Endodermal cell (in vitro differentiated cells): ENCODE measurements at regions not wholly inside any gene's neighbourhood (a gene's known extent, or its start where the extent isn't known, plus 50 kb on each side); places are given as distances from the start of the nearest gene placed in this dataset.

ENCODE experiments used
- DNase-seq: peaks from one replicate; pipeline ENCODE4 v3.0.0-alpha.2; 2017
- H3K27ac ChIP-seq: 2 replicates; pipeline ENCODE4 v1.5.1; 2013; ENCODE audit warnings: mild to moderate bottlenecking, low read depth, low read length, moderate library complexity
- H3K27me3 ChIP-seq: 2 replicates; pipeline ENCODE4 v1.6.1; 2013; ENCODE audit warnings: mild to moderate bottlenecking, low read length, moderate library complexity; ENCODE audit not compliant: insufficient read depth, control insufficient read depth, poor library complexity, severe bottlenecking
- H3K36me3 ChIP-seq: 2 replicates; pipeline ENCODE4 v1.7.0; 2013; ENCODE audit warnings: mild to moderate bottlenecking, low read length, moderate library complexity; ENCODE audit not compliant: control insufficient read depth, insufficient read depth
- H3K4me1 ChIP-seq: one replicate; pipeline ENCODE4 v1.7.0; 2013; ENCODE audit warnings: low read length; ENCODE audit not compliant: control insufficient read depth, insufficient read depth
- H3K4me3 ChIP-seq: 2 replicates; pipeline ENCODE4 v1.5.1; 2013; ENCODE audit warnings: mild to moderate bottlenecking, low read length, moderate library complexity
- H3K9ac ChIP-seq: 2 replicates; pipeline ENCODE4 v1.6.1; 2013; ENCODE audit warnings: mild to moderate bottlenecking, low read length, moderate library complexity; ENCODE audit not compliant: poor library complexity, severe bottlenecking; ENCODE audit errors: extremely low read depth
- H3K9me3 ChIP-seq: 2 replicates; pipeline ENCODE4 v1.6.1; 2013; ENCODE audit warnings: mild to moderate bottlenecking, low read length, moderate library complexity; ENCODE audit not compliant: control insufficient read depth
- H3K27ac Mint-ChIP-seq: 2 replicates; pipeline ENCODE4 v1.8.0; 2020; ENCODE audit warnings: mixed read lengths
- H3K27me3 Mint-ChIP-seq: 2 replicates; pipeline ENCODE4 v1.8.0; 2021; ENCODE audit warnings: mild to moderate bottlenecking, mixed read lengths; ENCODE audit not compliant: insufficient read depth
- H3K36me3 Mint-ChIP-seq: 2 replicates; pipeline ENCODE4 v1.8.0; 2020; ENCODE audit warnings: low read depth, mixed read lengths
- H3K4me1 Mint-ChIP-seq: 2 replicates; pipeline ENCODE4 v1.8.0; 2020; ENCODE audit warnings: mixed read lengths
- H3K4me3 Mint-ChIP-seq: 2 replicates; pipeline ENCODE4 v1.8.0; 2020; ENCODE audit warnings: mild to moderate bottlenecking, moderate library complexity, mixed read lengths
- H3K9me3 Mint-ChIP-seq: 2 replicates; pipeline ENCODE4 v1.8.0; 2020; ENCODE audit warnings: mild to moderate bottlenecking, mixed read lengths
- WGBS, 2 experiments: methylation state at CpG; one replicate each; pipeline versions ENCODE4 v1.1.5 to v1.1.7; 2013; ENCODE audit warnings: missing lambda C conversion rate in 2 of 2, mixed read lengths in 1 of 2; ENCODE audit not compliant: insufficient coverage in 1 of 2, insufficient read length in 1 of 2; 5-methylcytosine and 5-hydroxymethylcytosine counted together
- TF ChIP-seq, protein P1 (sequence below): fragments of 200-600 bp; sonication (generic); conservative IDR thresholded peaks from 2 replicates; pipeline ENCODE4 v1.5.0; 2021; ENCODE audit warnings: antibody characterized with exemption, mild to moderate bottlenecking

DNA sequence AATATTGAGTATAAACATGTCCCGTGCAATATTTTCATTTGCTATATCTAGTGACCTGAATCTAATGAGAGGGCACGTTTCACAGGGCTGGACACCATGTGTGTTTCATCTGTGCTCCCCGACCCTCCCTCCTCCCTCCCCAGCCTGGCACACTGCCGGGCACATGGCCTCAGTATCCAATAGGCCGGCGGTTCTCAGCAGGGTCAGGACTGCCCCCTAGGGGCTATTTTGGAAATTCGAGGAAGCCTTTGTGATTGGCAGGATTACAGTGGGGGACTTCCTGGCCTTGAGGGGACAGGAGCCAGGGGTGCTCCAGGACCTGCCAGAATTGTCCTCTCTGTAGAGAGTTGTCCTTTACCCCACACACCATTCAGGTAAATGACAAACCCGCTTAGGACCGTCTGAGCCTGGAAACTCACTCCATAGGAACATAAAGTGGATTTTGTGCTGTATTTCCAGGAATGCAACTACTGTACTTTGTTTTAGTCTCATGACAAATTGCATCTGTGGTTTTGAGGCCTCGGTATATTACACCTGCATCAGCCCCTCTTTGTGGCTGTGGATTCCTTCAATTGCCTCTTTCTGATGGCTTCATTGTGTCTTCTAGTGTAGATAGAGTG lies 109.5 kb upstream of the SIM2 start:
- Histone ChIP-seq H3K4me3 (no peak overlapping the region), H3K36me3 (no peaks in the 10 kb centered on the region), H3K9me3 (no peaks in the 10 kb centered on the region), H3K27ac (no peak overlapping the region), H3K27me3 (no peaks in the 10 kb centered on the region), H3K4me1 (no peaks in the 10 kb centered on the region), H3K9ac (no peak overlapping the region)
- Mint-ChIP-seq H3K27ac (no peak overlapping the region), H3K4me1 (no peaks in the 10 kb centered on the region), H3K4me3 (no peak overlapping the region), H3K27me3 (peaks cover 11% of the 10 kb centered on the region), H3K9me3 (no peaks in the 10 kb centered on the region), H3K36me3 (no peaks in the 10 kb centered on the region)
- TF ChIP-seq, protein P1, sequence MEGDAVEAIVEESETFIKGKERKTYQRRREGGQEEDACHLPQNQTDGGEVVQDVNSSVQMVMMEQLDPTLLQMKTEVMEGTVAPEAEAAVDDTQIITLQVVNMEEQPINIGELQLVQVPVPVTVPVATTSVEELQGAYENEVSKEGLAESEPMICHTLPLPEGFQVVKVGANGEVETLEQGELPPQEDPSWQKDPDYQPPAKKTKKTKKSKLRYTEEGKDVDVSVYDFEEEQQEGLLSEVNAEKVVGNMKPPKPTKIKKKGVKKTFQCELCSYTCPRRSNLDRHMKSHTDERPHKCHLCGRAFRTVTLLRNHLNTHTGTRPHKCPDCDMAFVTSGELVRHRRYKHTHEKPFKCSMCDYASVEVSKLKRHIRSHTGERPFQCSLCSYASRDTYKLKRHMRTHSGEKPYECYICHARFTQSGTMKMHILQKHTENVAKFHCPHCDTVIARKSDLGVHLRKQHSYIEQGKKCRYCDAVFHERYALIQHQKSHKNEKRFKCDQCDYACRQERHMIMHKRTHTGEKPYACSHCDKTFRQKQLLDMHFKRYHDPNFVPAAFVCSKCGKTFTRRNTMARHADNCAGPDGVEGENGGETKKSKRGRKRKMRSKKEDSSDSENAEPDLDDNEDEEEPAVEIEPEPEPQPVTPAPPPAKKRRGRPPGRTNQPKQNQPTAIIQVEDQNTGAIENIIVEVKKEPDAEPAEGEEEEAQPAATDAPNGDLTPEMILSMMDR: peak; percentile 74
- 62 to 94% methylated on average over 3 to 10 of the region's 10 CpGs for WGBS, 2 experiments
- peak; percentile 73 for DNase-seq

DNA sequence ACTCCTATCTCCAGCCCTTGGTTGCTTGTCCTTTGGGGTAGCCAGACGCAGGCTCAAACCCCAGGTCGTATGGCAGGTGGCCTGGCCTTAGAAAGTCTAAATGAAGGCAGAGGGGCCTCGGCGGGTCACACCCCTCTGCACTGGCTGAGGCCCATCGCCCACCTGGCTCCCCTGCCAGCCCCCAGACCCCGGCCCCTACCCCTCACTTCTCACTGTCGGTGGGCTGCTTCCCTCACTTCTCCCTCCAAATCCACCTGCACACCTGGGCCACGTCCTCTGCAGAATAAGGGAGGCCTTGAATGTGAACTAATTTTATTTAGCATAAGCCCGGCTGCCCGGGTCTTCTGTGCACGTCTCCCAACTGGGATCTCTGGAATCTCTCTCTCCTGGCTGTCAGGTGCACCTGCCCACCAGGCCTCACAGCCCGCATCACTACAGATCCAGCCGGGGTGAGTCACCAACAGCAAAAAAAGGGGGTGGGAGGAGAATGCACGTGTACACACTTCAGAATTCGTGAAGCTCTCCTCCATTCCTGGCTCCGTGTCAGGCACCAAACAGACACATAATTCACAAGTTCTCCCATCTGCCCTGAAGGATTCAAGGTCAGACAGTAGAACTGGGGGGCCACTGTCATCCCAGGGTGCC lies 107.5 kb upstream of the SIM2 start:
- Histone ChIP-seq H3K4me1 (no peaks in the 10 kb centered on the region), H3K9ac (no peak overlapping the region), H3K36me3 (no peaks in the 10 kb centered on the region), H3K4me3 (no peak overlapping the region), H3K9me3 (no peaks in the 10 kb centered on the region), H3K27me3 (peaks cover 6% of the 10 kb centered on the region), H3K27ac (no peak overlapping the region)
- DNase-seq: no peak
- H3K27me3 Mint-ChIP-seq: peaks cover 13% of the 10 kb centered on the region
- H3K36me3 Mint-ChIP-seq: no peaks in the 10 kb centered on the region
- no peak overlapping the region for H3K4me3 Mint-ChIP-seq
- WGBS, 2 experiments: 77% methylated on average over 10 to 16 of the region's 16 CpGs
- no peak overlapping the region for H3K27ac Mint-ChIP-seq
- H3K9me3 Mint-ChIP-seq: no peaks in the 10 kb centered on the region
- H3K4me1 Mint-ChIP-seq: no peaks in the 10 kb centered on the region
- TF ChIP-seq, protein P1: no peak

DNA sequence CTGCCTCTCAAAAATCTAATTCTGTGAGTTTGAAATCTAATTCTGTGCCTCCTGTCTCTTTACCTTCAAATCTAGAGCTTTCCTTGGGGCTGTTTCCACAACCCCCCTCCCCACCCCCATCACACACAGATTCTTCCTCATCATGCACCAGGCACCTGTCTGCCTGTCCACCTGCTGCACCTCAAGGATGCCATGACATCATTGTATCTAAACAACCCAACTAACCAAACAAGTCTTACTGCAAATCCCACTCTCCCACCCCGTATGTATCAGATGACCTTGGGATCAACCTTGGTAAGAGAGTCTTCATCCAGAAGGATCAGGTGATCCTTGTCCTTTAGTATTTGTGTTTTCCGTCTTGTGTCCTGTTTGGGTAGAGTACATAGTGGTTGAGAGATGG lies 102.7 kb upstream of the SIM2 start:
- peaks cover 12% of the 10 kb centered on the region for H3K27me3 Mint-ChIP-seq

More for the DNA sequence above, 102.7 kb upstream of the SIM2 start:
- H3K4me1 Mint-ChIP-seq: no peaks in the 10 kb centered on the region
- TF ChIP-seq, protein P1: no peak
- H3K27ac ChIP-seq: no peak overlapping the region
- 90% methylated on average over 2 of the region's 2 CpGs; no CpG with 5 or more reads in 1 of the 2 experiments for WGBS, 2 experiments
- H3K36me3 ChIP-seq: no peaks in the 10 kb centered on the region
- peaks cover 6% of the 10 kb centered on the region for H3K27me3 ChIP-seq
- H3K4me1 ChIP-seq: no peaks in the 10 kb centered on the region
- peaks cover 2% of the 10 kb centered on the region for H3K9me3 Mint-ChIP-seq
- H3K36me3 Mint-ChIP-seq: no peaks in the 10 kb centered on the region
- H3K9ac ChIP-seq: no peak overlapping the region
- DNase-seq: no peak
- no peak overlapping the region for H3K27ac Mint-ChIP-seq
- H3K4me3 ChIP-seq: no peak overlapping the region
- no peaks in the 10 kb centered on the region for H3K9me3 ChIP-seq
- H3K4me3 Mint-ChIP-seq: no peak overlapping the region
